ENCODE measurements at regions not wholly inside any gene's neighbourhood (a gene's known extent, or its start where the extent isn't known, plus 50 kb on each side); places are given as distances from the start of the nearest gene placed in this dataset.

DNA sequence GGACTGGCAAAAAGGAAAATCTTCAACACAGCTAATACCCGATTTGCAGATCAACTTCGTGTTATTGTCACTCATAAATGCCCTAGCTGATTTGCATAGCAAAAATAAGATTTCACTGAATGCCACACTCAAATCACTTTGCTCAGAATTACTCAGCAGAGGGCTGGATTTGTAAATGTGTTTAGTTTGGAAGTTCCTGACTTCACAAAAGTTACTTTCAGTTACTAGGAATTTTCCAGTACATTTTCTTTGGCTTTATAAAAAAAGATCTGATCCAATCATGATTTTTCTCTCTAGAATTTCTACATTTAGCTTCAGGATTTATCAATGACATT is 433.3 kb upstream of the ID2 start:
- Histone ChIP-seq H3K4me2 (ENCODE audit: low read length) (no peak overlapping the region), H3K9me2 (ENCODE audit: insufficient read depth) (no peaks in the 10 kb centered on the region), H4K20me1 (ENCODE audit: insufficient read depth) (no peaks in the 10 kb centered on the region), H3K9ac (ENCODE audit: low read length) (no peak overlapping the region), H3K36me3 (ENCODE audit: control insufficient read depth in 1 of 2, insufficient read depth in 2 of 2, low read length in 2 of 2) (no peaks in the 10 kb centered on the region), H3K9me3 (ENCODE audit: control insufficient read depth in 1 of 2, insufficient read depth in 1 of 2, low read depth in 1 of 2, low read length in 2 of 2) (no peaks in the 10 kb centered on the region; a peak in 1 of 4 replicates), H3K4me1 (ENCODE audit: control insufficient read depth in 1 of 2, insufficient read depth in 2 of 2, low read length in 2 of 2) (no peaks in the 10 kb centered on the region), H3K27ac (ENCODE audit: low read depth, low read length) (no peak overlapping the region), H2AFZ (ENCODE audit: low read depth, low read length, poor library complexity, severe bottlenecking) (no peak overlapping the region), H3K4me3 (replicated peaks in 1 of 2; ENCODE audit: low read depth in 1 of 2, low read length in 2 of 2) (no peak overlapping the region), H3K27me3 (ENCODE audit: insufficient read depth, low read length) (no peaks in the 10 kb centered on the region), H3K79me2 (ENCODE audit: insufficient read depth, low read length) (no peaks in the 10 kb centered on the region)
- ChIA-PET CTCF (no interaction called here), POLR2A (no interaction called here), RAD21 (ENCODE audit: low non-redundant PET in 1 of 2, low total read pairs in 2 of 2, uncharacterized antibody in 2 of 2, unreplicated experiment in 2 of 2) (no interaction called here)
- ATAC-seq (no peak), DNase-seq (ENCODE audit: low read depth, low spot score) (no peak)
- TF ChIP-seq SIN3A (IDR thresholded peaks at IDR 0.05; ENCODE audit: low read depth): no peak
- TF ChIP-seq REST (IDR thresholded peaks at IDR 0.05; ENCODE audit: low read depth): no peak
- TF ChIP-seq RAD21 (IDR thresholded peaks at IDR 0.05; ENCODE audit: low read depth): no peak
- TF ChIP-seq YY1 (IDR thresholded peaks at IDR 0.05; ENCODE audit: extremely low read depth, insufficient replicate concordance, low read depth, low read length): no peak
- TF ChIP-seq, protein P1, sequence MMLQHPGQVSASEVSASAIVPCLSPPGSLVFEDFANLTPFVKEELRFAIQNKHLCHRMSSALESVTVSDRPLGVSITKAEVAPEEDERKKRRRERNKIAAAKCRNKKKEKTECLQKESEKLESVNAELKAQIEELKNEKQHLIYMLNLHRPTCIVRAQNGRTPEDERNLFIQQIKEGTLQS (IDR thresholded peaks at IDR 0.05): no peak
- no peak for TF ChIP-seq ZNF274 (IDR thresholded peaks at IDR 0.05; ENCODE audit: low read depth, low read length)
- no peak for TF ChIP-seq TCF7L2 (IDR thresholded peaks at IDR 0.05; ENCODE audit: borderline replicate concordance, extremely low read depth, insufficient read depth, insufficient read length)
- no peak for TF ChIP-seq SRF (IDR thresholded peaks at IDR 0.05; ENCODE audit: low read depth)
- TF ChIP-seq SP1 (IDR thresholded peaks at IDR 0.05; ENCODE audit: low read depth): no peak
- TF ChIP-seq ELF1 (IDR thresholded peaks at IDR 0.05; ENCODE audit: borderline replicate concordance, low read depth): no peak
- TF ChIP-seq EZH2phosphoT487 (IDR thresholded peaks at IDR 0.05; ENCODE audit: borderline replicate concordance): no peak
- BruUV-seq (replicated peaks): no TSS peak
- intact Hi-C loops (cut with micrococcal nuclease): no loop called here
